Left lung (tissue), 4 donors: ENCODE measurements at regions not wholly inside any gene's neighbourhood (a gene's known extent, or its start where the extent isn't known, plus 50 kb on each side); places are given as distances from the start of the nearest gene placed in this dataset.

ENCODE experiments used
- ATAC-seq: fragments of 200-7000 bp; cut with Tn5 transposase; one replicate; pipeline ENCODE4 v1.9.1; 2020; ENCODE audit warnings: moderate library complexity
- DNase-seq, 4 donors: peaks; one replicate each; pipeline ENCODE4 v3.0.0-alpha.2; 2013 to 2020
- H3K27ac ChIP-seq, 2 donors: fragments of 200-600 bp; sonication (generic) in 1 of 2; one replicate each; pipeline versions ENCODE4 v1.5.0 to v1.8.0; 2020 to 2021
- H3K27me3 ChIP-seq, 2 donors: fragments of 200-600 bp; sonication (generic) in 1 of 2; one replicate each; pipeline versions ENCODE4 v1.5.0 to v1.8.0; 2020 to 2021
- H3K36me3 ChIP-seq, 2 donors: fragments of 200-600 bp; sonication (generic) in 1 of 2; one replicate each; pipeline versions ENCODE4 v1.5.0 to v1.8.0; 2020 to 2021
- H3K4me1 ChIP-seq, 2 donors: fragments of 200-600 bp; one replicate each; pipeline ENCODE4 v1.8.0; 2021
- H3K4me3 ChIP-seq, 2 donors: fragments of 200-600 bp; sonication (generic) in 1 of 2; one replicate each; pipeline versions ENCODE4 v1.5.0 to v1.8.0; 2020 to 2021; ENCODE audit warnings: mild to moderate bottlenecking in 1 of 2
- H3K9me3 ChIP-seq, 2 donors: fragments of 200-600 bp; sonication (generic) in 1 of 2; one replicate each; pipeline versions ENCODE4 v1.5.0 to v1.8.0; 2020 to 2021
- intact Hi-C, 2 donors: fragments of 100-400 bp; cut with DNase I; formaldehyde crosslinking; loops; one replicate each; pipeline versions ENCODE4 v1.11.2 to v1.14.2; 2022
- TF ChIP-seq, protein P1 (sequence below), 2 donors: fragments of 200-600 bp; sonication (generic) in 1 of 2; IDR thresholded peaks; one replicate each; pipeline versions ENCODE4 v1.5.0 to v1.8.0; 2021; ENCODE audit warnings: antibody characterized with exemption in 2 of 2
- donor health status: DM: no; HTN: yes; CAD: no.
- donor health status: DM: no; HTN: no; CAD: no.

DNA sequence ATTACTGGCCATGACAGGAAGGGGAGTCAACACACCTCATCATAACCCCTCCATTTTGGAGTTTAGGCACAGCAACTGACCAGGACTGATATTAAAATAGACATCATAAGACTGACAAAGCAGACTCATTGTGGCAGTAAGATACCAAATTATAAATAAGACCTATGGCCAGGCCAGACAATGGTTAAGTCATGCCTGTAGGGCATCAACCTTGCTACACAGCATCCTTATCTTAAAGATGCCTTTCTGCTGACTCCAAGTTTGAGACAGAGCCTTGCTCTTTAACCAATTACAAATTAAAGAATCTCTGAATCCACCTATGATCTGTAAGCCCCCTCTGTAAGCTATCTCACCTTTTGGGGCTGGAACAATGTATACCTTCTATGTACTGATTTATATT lies 65.5 kb downstream of the VCX2 start:
- H3K27me3 ChIP-seq, result no peaks in the 10 kb centered on the region
- no peaks in the 10 kb centered on the region for H3K4me1 ChIP-seq
- TF ChIP-seq, protein P1, sequence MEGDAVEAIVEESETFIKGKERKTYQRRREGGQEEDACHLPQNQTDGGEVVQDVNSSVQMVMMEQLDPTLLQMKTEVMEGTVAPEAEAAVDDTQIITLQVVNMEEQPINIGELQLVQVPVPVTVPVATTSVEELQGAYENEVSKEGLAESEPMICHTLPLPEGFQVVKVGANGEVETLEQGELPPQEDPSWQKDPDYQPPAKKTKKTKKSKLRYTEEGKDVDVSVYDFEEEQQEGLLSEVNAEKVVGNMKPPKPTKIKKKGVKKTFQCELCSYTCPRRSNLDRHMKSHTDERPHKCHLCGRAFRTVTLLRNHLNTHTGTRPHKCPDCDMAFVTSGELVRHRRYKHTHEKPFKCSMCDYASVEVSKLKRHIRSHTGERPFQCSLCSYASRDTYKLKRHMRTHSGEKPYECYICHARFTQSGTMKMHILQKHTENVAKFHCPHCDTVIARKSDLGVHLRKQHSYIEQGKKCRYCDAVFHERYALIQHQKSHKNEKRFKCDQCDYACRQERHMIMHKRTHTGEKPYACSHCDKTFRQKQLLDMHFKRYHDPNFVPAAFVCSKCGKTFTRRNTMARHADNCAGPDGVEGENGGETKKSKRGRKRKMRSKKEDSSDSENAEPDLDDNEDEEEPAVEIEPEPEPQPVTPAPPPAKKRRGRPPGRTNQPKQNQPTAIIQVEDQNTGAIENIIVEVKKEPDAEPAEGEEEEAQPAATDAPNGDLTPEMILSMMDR (IDR thresholded peaks at IDR 0.05), result no peak
- H3K4me3 ChIP-seq, result no peak overlapping the region
- H3K27ac ChIP-seq, result no peak overlapping the region
- ATAC-seq, result no peak
- intact Hi-C loops, result no loop called here
- H3K36me3 ChIP-seq, result no peaks in the 10 kb centered on the region
- H3K9me3 ChIP-seq, result no peaks in the 10 kb centered on the region
- no peak for DNase-seq

GRCh38 chrX:8103655-8104054 lies 67.4 kb downstream of the VCX2 start:
- no peaks in the 10 kb centered on the region for H3K27me3 ChIP-seq
- H3K9me3 ChIP-seq, result no peaks in the 10 kb centered on the region
- DNase-seq, result no peak
- H3K4me3 ChIP-seq, result no peak overlapping the region
- no peaks in the 10 kb centered on the region for H3K4me1 ChIP-seq
- intact Hi-C loops, result no loop called here
- TF ChIP-seq, protein P1 (IDR thresholded peaks at IDR 0.05), result no peak
- no peak overlapping the region for H3K27ac ChIP-seq
- H3K36me3 ChIP-seq, result no peaks in the 10 kb centered on the region
- ATAC-seq, result no peak

GRCh38 chrX:8091510-8091909 lies 79.6 kb downstream of the VCX2 start:
- no peak for ATAC-seq
- Histone ChIP-seq H3K4me1 (no peaks in the 10 kb centered on the region), H3K4me3 (no peak overlapping the region), H3K27ac (no peak overlapping the region), H3K36me3 (no peaks in the 10 kb centered on the region), H3K9me3 (no peaks in the 10 kb centered on the region), H3K27me3 (no peaks in the 10 kb centered on the region)
- intact Hi-C loops, result no loop called here
- TF ChIP-seq, protein P1 (IDR thresholded peaks at IDR 0.05), result no peak
- no peak for DNase-seq

- no peaks in the 10 kb centered on the region for H3K4me1 ChIP-seq
- DNase-seq, result no peak
- TF ChIP-seq, protein P1 (IDR thresholded peaks at IDR 0.05), result no peak
- H3K27me3 ChIP-seq, result no peaks in the 10 kb centered on the region
- no peak overlapping the region for H3K27ac ChIP-seq
- intact Hi-C loops, result no loop called here
- H3K4me3 ChIP-seq, result no peak overlapping the region
- ATAC-seq, result no peak
- no peaks in the 10 kb centered on the region for H3K9me3 ChIP-seq
- no peaks in the 10 kb centered on the region for H3K36me3 ChIP-seq
These were observed 80.2 kb downstream of the VCX2 start for GRCh38 chrX:8090906-8091305.

- ATAC-seq (no peak), DNase-seq (no peak)
- no peak overlapping the region for H3K27ac ChIP-seq
- no peaks in the 10 kb centered on the region for H3K9me3 ChIP-seq
- no peaks in the 10 kb centered on the region for H3K4me1 ChIP-seq
- intact Hi-C loops, result no loop called here
- H3K4me3 ChIP-seq, result no peak overlapping the region
- H3K36me3 ChIP-seq, result no peaks in the 10 kb centered on the region
- TF ChIP-seq, protein P1 (IDR thresholded peaks at IDR 0.05), result no peak
- H3K27me3 ChIP-seq, result no peaks in the 10 kb centered on the region
These were observed 80.6 kb downstream of the VCX2 start for GRCh38 chrX:8090482-8090881.
